Mononuclear cell (primary cell): ENCODE measurements at regions not wholly inside any gene's neighbourhood (a gene's known extent, or its start where the extent isn't known, plus 50 kb on each side); places are given as distances from the start of the nearest gene placed in this dataset.
"Not testable (repeated sequence)": the region's sequence is repeated elsewhere in the genome, so short reads cannot be mapped to it uniquely, and the experiment has no call there.

Experiments used
- H3K27me3 ChIP-seq: 2 replicates; pipeline ENCODE4 v1.6.0; 2011; ENCODE audit warnings: low read length, control low read depth; ENCODE audit not compliant: insufficient read depth
- H3K4me1 ChIP-seq: 2 replicates; pipeline ENCODE4 v1.5.1; 2011; ENCODE audit warnings: mild to moderate bottlenecking, low read length, control low read depth; ENCODE audit not compliant: insufficient read depth
- H3K4me3 ChIP-seq: 2 replicates; pipeline ENCODE4 v1.5.1; 2011; ENCODE audit warnings: mild to moderate bottlenecking, low read length, moderate library complexity
- H3K9me3 ChIP-seq: 2 replicates; pipeline ENCODE4 v1.5.1; 2011; ENCODE audit warnings: low read depth, mild to moderate bottlenecking, control low read depth, low read length

DNA sequence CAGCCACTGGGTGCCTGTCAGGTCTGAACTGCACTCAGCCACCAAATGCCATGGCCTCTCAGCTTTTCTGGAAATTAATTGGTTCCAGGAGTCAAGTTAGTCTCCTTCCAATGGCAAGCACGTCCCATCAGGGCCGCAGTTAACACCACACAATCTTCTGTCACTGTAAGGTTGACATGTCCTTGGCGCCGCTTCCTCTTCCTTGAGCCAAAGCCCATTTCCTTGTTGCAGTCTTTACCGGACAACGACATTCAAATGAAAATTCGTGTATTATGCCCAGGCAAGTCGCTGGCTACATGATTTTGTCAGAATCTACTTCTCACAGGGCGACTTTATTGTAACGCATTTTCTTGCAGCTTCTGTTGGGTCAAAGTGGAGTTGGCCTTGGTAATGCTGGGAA, 430.6 kb upstream of the KAZN start:
- no peaks in the 10 kb centered on the region for H3K9me3 ChIP-seq
- H3K27me3 ChIP-seq: no peaks in the 10 kb centered on the region
- no peaks in the 10 kb centered on the region for H3K4me1 ChIP-seq
- H3K4me3 ChIP-seq: no peak overlapping the region

GRCh38 chr1:14168326-14169063, 430.0 kb upstream of the KAZN start:
- Histone ChIP-seq H3K27me3 (no peaks in the 10 kb centered on the region), H3K4me3 (no peak overlapping the region), H3K9me3 (no peaks in the 10 kb centered on the region), H3K4me1 (no peaks in the 10 kb centered on the region)

- H3K4me3 ChIP-seq: no peak overlapping the region
- peaks cover under 1% of the 10 kb centered on the region for H3K27me3 ChIP-seq
- H3K9me3 ChIP-seq: no peaks in the 10 kb centered on the region
- H3K4me1 ChIP-seq: no peaks in the 10 kb centered on the region
These were observed 424.9 kb upstream of the KAZN start for GRCh38 chr1:14173598-14173997.

DNA sequence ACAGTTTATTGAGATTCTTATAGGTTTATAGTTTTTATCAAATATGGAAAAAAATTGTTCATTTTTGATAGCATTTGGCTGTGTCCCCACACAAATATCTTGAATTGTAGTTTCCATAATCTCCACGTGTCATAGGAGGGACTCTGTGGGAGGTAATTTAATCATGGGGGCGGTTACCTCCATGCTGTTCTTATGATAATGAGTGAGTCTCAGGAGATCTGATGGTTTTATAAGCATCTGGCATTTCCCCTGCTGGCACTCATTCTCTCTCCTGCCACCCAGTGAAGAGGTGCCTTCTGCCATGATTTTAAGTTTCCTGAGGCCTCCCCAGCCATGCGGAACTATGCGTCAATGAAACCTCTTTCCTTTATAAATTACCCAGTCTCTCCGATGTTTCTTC, 420.6 kb upstream of the KAZN start:
- not testable (repeated sequence) for H3K4me3 ChIP-seq, H3K9me3 ChIP-seq, H3K4me1 ChIP-seq
- peaks cover 16% of the 10 kb centered on the region for H3K27me3 ChIP-seq

- Histone ChIP-seq H3K9me3 (no peaks in the 10 kb centered on the region), H3K27me3 (peaks cover 16% of the 10 kb centered on the region), H3K4me3 (no peak overlapping the region), H3K4me1 (no peaks in the 10 kb centered on the region)
These were observed 417.7 kb upstream of the KAZN start for GRCh38 chr1:14180738-14181137.

DNA sequence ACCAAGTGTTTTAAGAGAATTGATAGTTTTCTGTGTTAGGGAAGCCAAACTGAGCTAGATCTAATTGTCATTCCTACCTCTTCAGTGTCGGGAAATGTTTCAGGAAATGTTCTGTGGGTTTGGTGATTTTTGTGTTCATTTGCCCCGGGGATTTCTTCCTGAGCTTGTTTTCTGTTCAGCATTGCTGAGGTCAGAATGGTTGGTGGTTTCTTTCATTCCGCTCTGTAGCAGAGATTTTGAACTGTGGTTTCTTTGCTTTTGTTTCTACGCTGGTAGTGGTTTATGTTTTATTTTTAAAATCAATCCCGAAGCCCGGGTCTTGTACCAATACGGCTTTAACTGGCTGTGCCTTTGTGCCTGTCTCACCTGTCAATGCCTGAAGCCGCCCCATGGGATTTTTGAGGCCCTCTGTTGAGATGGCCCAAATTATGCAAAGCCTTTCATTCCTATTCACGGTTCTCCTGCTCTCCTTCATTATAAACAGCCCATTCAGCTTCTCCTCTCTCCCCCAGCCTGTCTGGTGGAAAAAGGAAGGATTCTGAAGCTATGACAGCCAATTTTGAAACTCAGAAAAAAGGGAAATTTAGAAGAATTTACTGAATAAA, 417.2 kb upstream of the KAZN start:
- Histone ChIP-seq H3K27me3 (peaks cover 16% of the 10 kb centered on the region), H3K4me1 (no peaks in the 10 kb centered on the region), H3K4me3 (no peak overlapping the region), H3K9me3 (no peaks in the 10 kb centered on the region)

DNA sequence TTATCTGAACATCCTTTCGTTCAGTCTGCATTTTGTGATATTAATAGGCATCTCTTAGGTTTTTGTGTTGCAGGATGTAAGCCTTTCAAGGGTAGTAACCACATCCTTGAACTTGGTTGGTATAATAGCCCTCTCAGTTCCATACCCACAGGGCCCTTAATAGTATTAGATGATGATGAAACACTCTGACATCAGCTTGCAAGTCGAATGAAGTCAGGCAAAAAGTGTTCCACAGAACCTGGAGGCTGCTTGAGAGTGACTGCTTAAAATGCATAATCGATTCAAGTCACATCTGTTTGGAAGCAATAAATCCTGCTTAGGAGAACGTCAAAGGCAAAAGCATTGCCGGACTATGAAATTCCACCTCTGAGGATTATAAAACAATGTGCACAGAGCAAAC, 415.6 kb upstream of the KAZN start:
- no peak overlapping the region for H3K4me3 ChIP-seq
- peaks cover 16% of the 10 kb centered on the region for H3K27me3 ChIP-seq
- no peaks in the 10 kb centered on the region for H3K4me1 ChIP-seq
- no peaks in the 10 kb centered on the region for H3K9me3 ChIP-seq

DNA sequence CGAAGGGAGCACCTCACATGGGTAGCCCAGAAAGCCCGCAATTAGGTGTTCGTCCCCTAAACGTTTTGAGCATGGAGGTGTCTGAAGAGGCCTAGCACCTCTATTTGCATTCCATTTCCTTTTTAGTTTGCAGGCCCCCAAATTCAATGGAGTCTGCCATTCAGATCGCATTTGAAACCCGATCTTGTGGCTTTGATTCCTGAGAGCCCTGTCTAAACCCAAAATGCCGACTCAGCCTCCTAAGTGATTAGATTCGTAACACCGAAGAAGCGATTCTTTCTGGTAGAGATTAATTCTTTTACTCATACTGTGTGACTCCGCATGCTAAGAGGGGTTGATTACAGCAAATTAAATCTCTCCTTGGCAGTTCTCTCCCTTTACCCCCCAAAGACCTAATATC, 415.2 kb upstream of the KAZN start:
- H3K4me3 ChIP-seq: no peak overlapping the region

GRCh38 chr1:14184454-14184853, 414.0 kb upstream of the KAZN start:
- Histone ChIP-seq H3K27me3 (peaks cover 14% of the 10 kb centered on the region), H3K4me1 (no peaks in the 10 kb centered on the region), H3K4me3 (no peak overlapping the region), H3K9me3 (no peaks in the 10 kb centered on the region)

More for the DNA sequence above, 415.2 kb upstream of the KAZN start:
- H3K9me3 ChIP-seq: no peaks in the 10 kb centered on the region
- H3K4me1 ChIP-seq: no peaks in the 10 kb centered on the region
- peaks cover 16% of the 10 kb centered on the region for H3K27me3 ChIP-seq

- no peaks in the 10 kb centered on the region for H3K9me3 ChIP-seq
- no peaks in the 10 kb centered on the region for H3K27me3 ChIP-seq
- no peak overlapping the region for H3K4me3 ChIP-seq
- H3K4me1 ChIP-seq: no peaks in the 10 kb centered on the region
These were observed 409.1 kb upstream of the KAZN start for GRCh38 chr1:14189381-14189780.

- Histone ChIP-seq H3K4me1 (no peaks in the 10 kb centered on the region), H3K9me3 (no peaks in the 10 kb centered on the region), H3K27me3 (no peaks in the 10 kb centered on the region), H3K4me3 (no peak overlapping the region)
These were observed 408.0 kb upstream of the KAZN start for GRCh38 chr1:14190508-14190907.

- Histone ChIP-seq H3K27me3 (no peaks in the 10 kb centered on the region), H3K4me3 (no peak overlapping the region), H3K9me3 (no peaks in the 10 kb centered on the region), H3K4me1 (no peaks in the 10 kb centered on the region)
These were observed 404.0 kb upstream of the KAZN start for GRCh38 chr1:14194511-14194910.

GRCh38 chr1:14205066-14205465, 393.4 kb upstream of the KAZN start:
- Histone ChIP-seq H3K9me3 (no peaks in the 10 kb centered on the region), H3K27me3 (no peaks in the 10 kb centered on the region), H3K4me1 (no peaks in the 10 kb centered on the region), H3K4me3 (no peak overlapping the region)

- H3K27me3 ChIP-seq: no peaks in the 10 kb centered on the region
- peaks cover 9% of the 10 kb centered on the region for H3K9me3 ChIP-seq
These were observed 383.3 kb upstream of the KAZN start for GRCh38 chr1:14215151-14215550.

GRCh38 chr1:14217384-14217783, 381.1 kb upstream of the KAZN start:
- no peak overlapping the region for H3K4me3 ChIP-seq
- no peaks in the 10 kb centered on the region for H3K4me1 ChIP-seq
- peaks cover 9% of the 10 kb centered on the region for H3K9me3 ChIP-seq
- H3K27me3 ChIP-seq: no peaks in the 10 kb centered on the region

More at GRCh38 chr1:14215151-14215550, 383.3 kb upstream of the KAZN start:
- H3K4me3 ChIP-seq: no peak overlapping the region
- H3K4me1 ChIP-seq: no peaks in the 10 kb centered on the region

DNA sequence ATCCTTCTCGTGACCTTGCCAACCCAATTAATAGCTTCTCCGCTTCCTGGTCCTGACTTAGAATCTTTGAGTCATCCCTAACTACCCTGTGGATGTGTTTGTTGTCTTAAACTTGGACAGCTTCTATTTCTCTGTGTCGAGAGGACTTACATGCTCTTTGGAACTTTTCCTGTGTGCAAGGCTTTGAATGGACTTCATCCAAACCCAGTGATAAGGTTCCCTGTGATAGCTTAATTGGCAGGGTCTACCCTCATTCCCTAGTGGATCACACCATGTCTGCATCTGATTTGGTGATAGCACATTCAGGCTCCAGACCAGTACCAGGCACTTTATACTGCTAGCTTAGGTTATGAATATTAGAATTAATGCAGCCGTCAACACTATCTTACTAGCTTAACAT, 378.2 kb upstream of the KAZN start:
- Histone ChIP-seq H3K27me3 (no peaks in the 10 kb centered on the region), H3K4me1 (no peaks in the 10 kb centered on the region), H3K9me3 (peaks cover 9% of the 10 kb centered on the region), H3K4me3 (no peak overlapping the region)
